Endothelial cell of umbilical vein (primary cell): ENCODE measurements at regions not wholly inside any gene's neighbourhood (a gene's known extent, or its start where the extent isn't known, plus 50 kb on each side); places are given as distances from the start of the nearest gene placed in this dataset.

ENCODE experiments used
- BruUV-seq: library from RNA; stranded (reverse); fragments of 400-500 nt; replicated peaks from 2 replicates; lab custom pipeline; 2021; lab: Mats Ljungman, UMichigan
- CTCF ChIA-PET: fragments of 300-600, 350-600 bp; sonication (Branson Sonifier 250); formaldehyde crosslinking; loops from one replicate; lab custom pipeline; 2021; ENCODE audit warnings: antibody characterized with exemption, inconsistent platforms; lab: Charles Lee
- POLR2A ChIA-PET: fragments of 300-600, 350-600 bp; sonication (Branson Sonifier 250); formaldehyde crosslinking; loops from one replicate; lab custom pipeline; 2021; ENCODE audit warnings: antibody characterized with exemption, inconsistent platforms; lab: Charles Lee
- DNase-seq: peaks from one replicate; pipeline ENCODE4 v3.0.0-alpha.2; 2011; ENCODE audit warnings: low read depth, low spot score
- FAIRE-seq: peaks from 2 replicates; lab custom pipeline; 2011; peaks lifted over from hg19 to GRCh38; lab: Jason Lieb, UNC
- H2AFZ ChIP-seq: 2 replicates; pipeline ENCODE4 v1.6.0; 2012; ENCODE audit warnings: low read depth, low read length, control low read depth, inconsistent platforms
- H3K27ac ChIP-seq: 2 replicates; pipeline ENCODE4 v1.5.1; 2011; ENCODE audit warnings: low read depth, mild to moderate bottlenecking, control low read depth, low read length, moderate library complexity; ENCODE audit not compliant: insufficient read depth
- H3K27me3 ChIP-seq, 2 experiments: 2 replicates each; pipeline versions ENCODE4 v1.6.0 to v1.6.1; 2011; ENCODE audit warnings: low read length in 2 of 2, mixed read lengths in 1 of 2; ENCODE audit not compliant: control insufficient read depth in 2 of 2, insufficient read depth in 2 of 2
- H3K36me3 ChIP-seq, 2 experiments: 2 replicates in 1 of 2; 3 replicates in 1 of 2; pipeline ENCODE4 v1.5.1; 2011; ENCODE audit warnings: low read length in 2 of 2, mild to moderate bottlenecking in 1 of 2, moderate library complexity in 1 of 2; ENCODE audit not compliant: control insufficient read depth in 2 of 2, insufficient read depth in 2 of 2; ENCODE audit errors: extremely low read depth in 1 of 2
- H3K4me1 ChIP-seq: 3 replicates; pipeline ENCODE4 v1.5.1; 2011; ENCODE audit warnings: mild to moderate bottlenecking, low read length; ENCODE audit not compliant: control insufficient read depth, insufficient read depth; ENCODE audit errors: extremely low read depth
- H3K4me2 ChIP-seq: 2 replicates; pipeline ENCODE4 v1.6.1; 2011; ENCODE audit warnings: low read length, control low read depth, mixed read lengths; ENCODE audit not compliant: insufficient read depth
- H3K4me3 ChIP-seq, 3 experiments: fragments of 200-600 bp in 1 of 3; sonication (generic), shearing (Covaris generic) in 1 of 3; replicated peaks in 1 of 3; 2 replicates each; pipeline ENCODE4 v1.5.1; 2011 to 2016; ENCODE audit warnings: control low read depth in 3 of 3, low read length in 3 of 3, mild to moderate bottlenecking in 2 of 3, inconsistent platforms in 1 of 3, low read depth in 1 of 3, moderate library complexity in 1 of 3; ENCODE audit not compliant: insufficient read depth in 1 of 3
- H3K79me2 ChIP-seq: 2 replicates; pipeline ENCODE4 v1.6.0; 2012; ENCODE audit warnings: low read length, inconsistent platforms; ENCODE audit not compliant: control insufficient read depth, insufficient read depth
- H3K9ac ChIP-seq: replicated peaks from 2 replicates; pipeline ENCODE3; 2011; ENCODE audit warnings: low read length, control low read depth; ENCODE audit not compliant: insufficient read depth; ENCODE audit errors: extremely low read depth
- H3K9me1 ChIP-seq: replicated peaks from 3 replicates; pipeline ENCODE4 v1.6.0; 2011; ENCODE audit warnings: mild to moderate bottlenecking, low read length; ENCODE audit not compliant: control insufficient read depth, insufficient read depth; ENCODE audit errors: extremely low read depth
- H3K9me3 ChIP-seq: replicated peaks from 2 replicates; pipeline ENCODE4 v1.5.1; 2012; ENCODE audit warnings: low read length, inconsistent platforms; ENCODE audit not compliant: control insufficient read depth, insufficient read depth
- H4K20me1 ChIP-seq: replicated peaks from 2 replicates; pipeline ENCODE3; 2011; ENCODE audit warnings: mild to moderate bottlenecking, low read length; ENCODE audit not compliant: control insufficient read depth, insufficient read depth; ENCODE audit errors: extremely low read depth
- CTCF ChIP-seq, 2 donors: IDR thresholded peaks; 1 replicate in 1 of 2; 2 replicates in 1 of 2; pipeline ENCODE4 v1.5.1; 2011; ENCODE audit warnings: low read length in 2 of 2, mild to moderate bottlenecking in 2 of 2, moderate library complexity in 2 of 2, control low read depth in 1 of 2, inconsistent platforms in 1 of 2, low read depth in 1 of 2; ENCODE audit not compliant: insufficient read depth in 1 of 2; ENCODE audit errors: extremely low read depth in 1 of 2
- EZH2 ChIP-seq: IDR thresholded peaks from 2 replicates; pipeline ENCODE4 v1.6.1; 2012; ENCODE audit warnings: borderline replicate concordance, low read depth, mild to moderate bottlenecking, moderate library complexity, low read length, inconsistent platforms; ENCODE audit not compliant: severe bottlenecking
- FOS ChIP-seq: IDR thresholded peaks from 2 replicates; pipeline ENCODE4 v1.6.1; 2011; ENCODE audit warnings: mild to moderate bottlenecking, low read length, moderate library complexity, borderline replicate concordance; ENCODE audit not compliant: insufficient read depth
- GATA2 ChIP-seq: IDR thresholded peaks from 2 replicates; pipeline ENCODE4 v1.7.0; 2011; ENCODE audit warnings: low read depth, mild to moderate bottlenecking, moderate library complexity, mixed read lengths, low read length; ENCODE audit not compliant: insufficient read length, insufficient read depth
- JUN ChIP-seq: IDR thresholded peaks from 2 replicates; pipeline ENCODE4 v1.6.1; 2011; ENCODE audit warnings: borderline replicate concordance, low read depth; ENCODE audit not compliant: insufficient read length, insufficient read depth
- MAX ChIP-seq: IDR thresholded peaks from 2 replicates; pipeline ENCODE4 v1.6.1; 2011; ENCODE audit not compliant: insufficient read depth, insufficient read length
- MYC ChIP-seq: IDR thresholded peaks from one replicate; pipeline ENCODE4 v1.6.1; 2011; ENCODE audit warnings: mild to moderate bottlenecking, low read depth, low read length
- POLR2A ChIP-seq: IDR thresholded peaks from 2 replicates; pipeline ENCODE4 v1.6.1; 2012; ENCODE audit warnings: low read depth, mild to moderate bottlenecking, control low read depth, low read length
- POLR2AphosphoS5 ChIP-seq: IDR thresholded peaks from 2 replicates; pipeline ENCODE4 v1.6.1; 2012; ENCODE audit warnings: low read depth, mild to moderate bottlenecking, control low read depth, low read length, moderate library complexity; ENCODE audit not compliant: insufficient read depth
- dilution Hi-C: fragments of 300-500 bp; cut with MboI; formaldehyde crosslinking; loops from one replicate; pipeline ENCODE4 v1.15.0; 2019; ENCODE audit warnings: low sequenced_read_pairs; ENCODE audit not compliant: extremely low pct_ligation_motif_present
- intact Hi-C: fragments of 100-400 bp; cut with micrococcal nuclease; formaldehyde crosslinking; loops from one replicate; pipeline ENCODE4 v1.10.0; 2022

DNA sequence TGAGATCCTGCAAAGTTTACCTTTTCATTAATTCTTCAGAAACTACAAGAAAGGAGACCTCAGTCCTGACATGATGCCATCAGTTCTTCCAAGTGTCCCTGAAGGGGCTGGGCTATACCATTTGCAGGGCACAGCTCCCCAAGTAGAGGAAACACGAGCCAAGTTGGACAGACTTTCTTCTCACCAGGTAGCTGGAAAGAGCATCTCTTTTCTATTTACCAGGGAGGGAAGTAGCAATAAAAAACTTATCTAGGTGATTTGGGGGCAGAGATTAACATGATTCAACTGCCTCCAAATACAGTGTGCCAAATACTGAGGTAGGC lies 103.9 kb upstream of the KCND3 start:
- BruUV-seq, result no TSS peak
- H3K27me3 ChIP-seq, result no peaks in the 10 kb centered on the region
- dilution Hi-C loops (no loop called here), intact Hi-C loops (no loop called here)
- H3K9me3 ChIP-seq, result no peaks in the 10 kb centered on the region
- FAIRE-seq, result no peak
- H4K20me1 ChIP-seq, result no peaks in the 10 kb centered on the region
- H3K9me1 ChIP-seq, result no peaks in the 10 kb centered on the region
- H3K36me3 ChIP-seq, result no peaks in the 10 kb centered on the region
- POLR2A ChIA-PET, result no interaction called here
- CTCF ChIA-PET, result no interaction called here
- H3K9ac ChIP-seq, result no peak overlapping the region
- H2AFZ ChIP-seq, result no peak overlapping the region
- no peak overlapping the region for H3K4me2 ChIP-seq
- no peak overlapping the region for H3K27ac ChIP-seq
- TF ChIP-seq MYC (no peak), JUN (no peak), GATA2 (no peak), POLR2A (no peak), MAX (no peak), EZH2 (no peak), CTCF (IDR thresholded peaks at IDR 0.05; ENCODE audit: extremely low read depth in 1 of 2, insufficient read depth in 1 of 2, low read depth in 1 of 2, low read length in 2 of 2) (no peak), POLR2AphosphoS5 (no peak), FOS (no peak)
- no peak overlapping the region for H3K4me3 ChIP-seq
- DNase-seq, result no peak
- no peaks in the 10 kb centered on the region for H3K4me1 ChIP-seq
- H3K79me2 ChIP-seq, result no peaks in the 10 kb centered on the region
